Immature natural killer cell (primary cell): ENCODE measurements at regions not wholly inside any gene's neighbourhood (a gene's known extent, or its start where the extent isn't known, plus 50 kb on each side); places are given as distances from the start of the nearest gene placed in this dataset.

Experiments
- DNase-seq, 3 donors: peaks; one replicate each; pipeline ENCODE4 v3.0.0; 2022; ENCODE audit warnings: mixed read lengths in 1 of 3
- H3K27ac Mint-ChIP-seq, 6 donors: one replicate each; pipeline ENCODE4 v1.8.0; 2020; ENCODE audit warnings: mixed read lengths in 6 of 6, mild to moderate bottlenecking in 5 of 6, inconsistent platforms in 4 of 6, moderate library complexity in 3 of 6
- H3K27me3 Mint-ChIP-seq, 3 donors: one replicate each; pipeline ENCODE4 v1.8.0; 2020 to 2021; ENCODE audit warnings: low read depth in 3 of 3, mild to moderate bottlenecking in 3 of 3, mixed read lengths in 3 of 3, moderate library complexity in 3 of 3, inconsistent platforms in 1 of 3
- H3K36me3 Mint-ChIP-seq, 3 donors: one replicate each; pipeline ENCODE4 v1.8.0; 2020; ENCODE audit warnings: mixed read lengths in 3 of 3, inconsistent platforms in 2 of 3, mild to moderate bottlenecking in 2 of 3
- H3K4me1 Mint-ChIP-seq, 2 donors: one replicate each; pipeline ENCODE4 v1.8.0; 2020; ENCODE audit warnings: inconsistent platforms in 2 of 2, mild to moderate bottlenecking in 2 of 2, mixed read lengths in 2 of 2, moderate library complexity in 1 of 2
- H3K4me3 Mint-ChIP-seq, 5 donors: one replicate each; pipeline ENCODE4 v1.8.0; 2020; ENCODE audit warnings: mild to moderate bottlenecking in 5 of 5, mixed read lengths in 5 of 5, inconsistent platforms in 3 of 5, moderate library complexity in 3 of 5
- H3K9me3 Mint-ChIP-seq, 6 donors: one replicate each; pipeline ENCODE4 v1.8.0; 2020; ENCODE audit warnings: mild to moderate bottlenecking in 6 of 6, mixed read lengths in 6 of 6, inconsistent platforms in 4 of 6, moderate library complexity in 3 of 6

- H3K36me3 Mint-ChIP-seq, result no peaks in the 10 kb centered on the region
- H3K4me1 Mint-ChIP-seq, result no peaks in the 10 kb centered on the region
- H3K9me3 Mint-ChIP-seq, result peaks cover 0 to 2% (median 0%) of the 10 kb centered on the region in 6 donors
- H3K4me3 Mint-ChIP-seq, result no peak overlapping the region
- no peak overlapping the region for H3K27ac Mint-ChIP-seq
- H3K27me3 Mint-ChIP-seq, result peaks cover 0 to 4% (median 2%) of the 10 kb centered on the region in 3 donors
- no peak for DNase-seq
These were observed 165.6 kb upstream of the GLRA2 start for GRCh38 chrX:14363728-14364127.

- Mint-ChIP-seq H3K4me1 (no peaks in the 10 kb centered on the region), H3K36me3 (no peaks in the 10 kb centered on the region), H3K4me3 (no peak overlapping the region), H3K27me3 (peaks cover 0 to 4% (median 2%) of the 10 kb centered on the region in 3 donors), H3K27ac (no peak overlapping the region), H3K9me3 (peaks cover 0 to under 1% (median 0%) of the 10 kb centered on the region in 6 donors)
- DNase-seq, result no peak
These were observed 166.6 kb upstream of the GLRA2 start for GRCh38 chrX:14362721-14363120.

GRCh38 chrX:14361435-14361834, 167.9 kb upstream of the GLRA2 start:
- no peak overlapping the region for H3K27ac Mint-ChIP-seq
- no peak for DNase-seq
- no peaks in the 10 kb centered on the region for H3K4me1 Mint-ChIP-seq
- H3K4me3 Mint-ChIP-seq, result no peak overlapping the region
- H3K9me3 Mint-ChIP-seq, result peaks cover 0 to 4% (median 0%) of the 10 kb centered on the region in 6 donors
- no peaks in the 10 kb centered on the region for H3K36me3 Mint-ChIP-seq
- peaks cover 0 to 7% (median 2%) of the 10 kb centered on the region in 3 donors for H3K27me3 Mint-ChIP-seq

- Mint-ChIP-seq H3K27ac (no peak overlapping the region), H3K27me3 (peaks cover 2 to 3% (median 3%) of the 10 kb centered on the region in 3 donors), H3K4me3 (no peak overlapping the region)
These were observed 169.6 kb upstream of the GLRA2 start for GRCh38 chrX:14359727-14360126.

GRCh38 chrX:14359316-14359715, 170.0 kb upstream of the GLRA2 start:
- no peaks in the 10 kb centered on the region for H3K36me3 Mint-ChIP-seq
- H3K27me3 Mint-ChIP-seq, result peaks cover 2 to 3% (median 3%) of the 10 kb centered on the region in 3 donors
- no peak for DNase-seq
- H3K27ac Mint-ChIP-seq, result no peak overlapping the region
- peaks cover 0 to 4% (median 0%) of the 10 kb centered on the region in 6 donors for H3K9me3 Mint-ChIP-seq
- no peak overlapping the region for H3K4me3 Mint-ChIP-seq
- H3K4me1 Mint-ChIP-seq, result no peaks in the 10 kb centered on the region

More at GRCh38 chrX:14359727-14360126, 169.6 kb upstream of the GLRA2 start:
- Mint-ChIP-seq H3K4me1 (no peaks in the 10 kb centered on the region), H3K36me3 (no peaks in the 10 kb centered on the region), H3K9me3 (peaks cover 0 to 4% (median 0%) of the 10 kb centered on the region in 6 donors)
- no peak for DNase-seq

- no peak for DNase-seq
- Mint-ChIP-seq H3K4me1 (no peaks in the 10 kb centered on the region), H3K9me3 (peaks cover 0 to 4% (median 0%) of the 10 kb centered on the region in 6 donors), H3K36me3 (no peaks in the 10 kb centered on the region), H3K27ac (no peak overlapping the region), H3K4me3 (no peak overlapping the region), H3K27me3 (peaks cover 2 to 3% (median 3%) of the 10 kb centered on the region in 3 donors)
These were observed 172.0 kb upstream of the GLRA2 start for GRCh38 chrX:14357314-14357713.

GRCh38 chrX:14356401-14356800, 172.9 kb upstream of the GLRA2 start:
- H3K27ac Mint-ChIP-seq, result no peak overlapping the region

GRCh38 chrX:14355556-14355955, 173.8 kb upstream of the GLRA2 start:
- no peak overlapping the region for H3K27ac Mint-ChIP-seq
- no peak for DNase-seq
- H3K36me3 Mint-ChIP-seq, result no peaks in the 10 kb centered on the region
- H3K4me3 Mint-ChIP-seq, result no peak overlapping the region
- H3K9me3 Mint-ChIP-seq, result peaks cover 0 to 4% (median under 1%) of the 10 kb centered on the region in 6 donors
- H3K27me3 Mint-ChIP-seq, result peaks cover 2 to 3% (median 3%) of the 10 kb centered on the region in 3 donors
- no peaks in the 10 kb centered on the region for H3K4me1 Mint-ChIP-seq

More at GRCh38 chrX:14356401-14356800, 172.9 kb upstream of the GLRA2 start:
- H3K27me3 Mint-ChIP-seq, result peaks cover 2 to 3% (median 3%) of the 10 kb centered on the region in 3 donors
- no peaks in the 10 kb centered on the region for H3K36me3 Mint-ChIP-seq
- H3K9me3 Mint-ChIP-seq, result peaks cover 0 to 4% (median 0%) of the 10 kb centered on the region in 6 donors
- H3K4me3 Mint-ChIP-seq, result no peak overlapping the region
- no peak for DNase-seq
- H3K4me1 Mint-ChIP-seq, result no peaks in the 10 kb centered on the region

GRCh38 chrX:14354521-14354920, 174.8 kb upstream of the GLRA2 start:
- Mint-ChIP-seq H3K36me3 (no peaks in the 10 kb centered on the region), H3K4me1 (no peaks in the 10 kb centered on the region), H3K9me3 (peaks cover 0 to 4% (median under 1%) of the 10 kb centered on the region in 6 donors), H3K4me3 (no peak overlapping the region), H3K27me3 (peaks cover 2 to 3% (median 3%) of the 10 kb centered on the region in 3 donors), H3K27ac (no peak overlapping the region)
- no peak for DNase-seq

- no peaks in the 10 kb centered on the region for H3K4me1 Mint-ChIP-seq
- H3K27ac Mint-ChIP-seq, result no peak overlapping the region
- no peak for DNase-seq
- peaks cover 0 to 5% (median 4%) of the 10 kb centered on the region in 6 donors for H3K9me3 Mint-ChIP-seq
- peaks cover 0 to 3% (median 3%) of the 10 kb centered on the region in 3 donors for H3K27me3 Mint-ChIP-seq
- no peak overlapping the region for H3K4me3 Mint-ChIP-seq
- no peaks in the 10 kb centered on the region for H3K36me3 Mint-ChIP-seq
These were observed 176.8 kb upstream of the GLRA2 start for GRCh38 chrX:14352511-14352910.

- H3K27ac Mint-ChIP-seq, result no peak overlapping the region
- peaks cover 0 to 6% (median 4%) of the 10 kb centered on the region in 6 donors for H3K9me3 Mint-ChIP-seq
- no peaks in the 10 kb centered on the region for H3K4me1 Mint-ChIP-seq
- H3K27me3 Mint-ChIP-seq, result peaks cover 0 to 3% (median 0%) of the 10 kb centered on the region in 3 donors
- H3K36me3 Mint-ChIP-seq, result no peaks in the 10 kb centered on the region
- H3K4me3 Mint-ChIP-seq, result no peak overlapping the region
- DNase-seq, result no peak
These were observed 177.6 kb upstream of the GLRA2 start for GRCh38 chrX:14351611-14352303.

GRCh38 chrX:14347523-14347922, 181.8 kb upstream of the GLRA2 start:
- no peaks in the 10 kb centered on the region for H3K4me1 Mint-ChIP-seq
- H3K4me3 Mint-ChIP-seq, result no peak overlapping the region
- peaks cover 0 to 10% (median 6%) of the 10 kb centered on the region in 6 donors for H3K9me3 Mint-ChIP-seq
- H3K27me3 Mint-ChIP-seq, result no peaks in the 10 kb centered on the region
- H3K36me3 Mint-ChIP-seq, result no peaks in the 10 kb centered on the region
- H3K27ac Mint-ChIP-seq, result no peak overlapping the region
- no peak for DNase-seq

- H3K27ac Mint-ChIP-seq, result no peak overlapping the region
- no peaks in the 10 kb centered on the region for H3K36me3 Mint-ChIP-seq
- no peak for DNase-seq
- H3K9me3 Mint-ChIP-seq, result peaks cover 0 to 10% (median 5%) of the 10 kb centered on the region in 6 donors
- H3K4me3 Mint-ChIP-seq, result no peak overlapping the region
- no peaks in the 10 kb centered on the region for H3K27me3 Mint-ChIP-seq
- H3K4me1 Mint-ChIP-seq, result no peaks in the 10 kb centered on the region
These were observed 185.0 kb upstream of the GLRA2 start for GRCh38 chrX:14344172-14344940.

- H3K27ac Mint-ChIP-seq, result no peak overlapping the region
- H3K36me3 Mint-ChIP-seq, result no peaks in the 10 kb centered on the region
- H3K4me3 Mint-ChIP-seq, result no peak overlapping the region
- no peaks in the 10 kb centered on the region for H3K4me1 Mint-ChIP-seq
- no peak for DNase-seq
- H3K27me3 Mint-ChIP-seq, result peaks cover 0 to 2% (median 0%) of the 10 kb centered on the region in 3 donors
- H3K9me3 Mint-ChIP-seq, result peaks cover 0 to 3% (median 0%) of the 10 kb centered on the region in 6 donors
These were observed 219.9 kb upstream of the GLRA2 start for GRCh38 chrX:14309431-14309830.
